Astrocyte of the cerebellum (primary cell): ENCODE measurements at regions not wholly inside any gene's neighbourhood (a gene's known extent, or its start where the extent isn't known, plus 50 kb on each side); places are given as distances from the start of the nearest gene placed in this dataset.

Experiments used
- DNase-seq: peaks from one replicate; pipeline ENCODE4 v3.0.0-alpha.2; 2011; ENCODE audit warnings: low read depth
- H3K4me3 ChIP-seq: 2 replicates; pipeline ENCODE4 v1.5.1; 2011; ENCODE audit warnings: mild to moderate bottlenecking, low read depth, low read length, moderate library complexity
- CTCF ChIP-seq: IDR thresholded peaks from 2 replicates; pipeline ENCODE4 v1.5.1; 2012; ENCODE audit warnings: low read length, low read depth, moderate library complexity, mild to moderate bottlenecking; ENCODE audit errors: missing control alignments
- in situ Hi-C: cut with HindIII; loops from 2 replicates; pipeline ENCODE4 v1.10.0; 2017; ENCODE audit warnings: low sequenced_read_pairs

GRCh38 chr13:74025369-74025768 lies 108.8 kb downstream of the KLF12 start:
- TF ChIP-seq CTCF: no peak
- DNase-seq: no peak
- in situ Hi-C loops: no loop called here

GRCh38 chr13:74024856-74025255 lies 109.3 kb downstream of the KLF12 start:
- H3K4me3 ChIP-seq: no peak overlapping the region
- no peak for TF ChIP-seq CTCF
- in situ Hi-C loops: no loop called here
- DNase-seq: no peak

More at GRCh38 chr13:74025369-74025768, 108.8 kb downstream of the KLF12 start:
- no peak overlapping the region for H3K4me3 ChIP-seq

GRCh38 chr13:74024314-74024713 lies 109.9 kb downstream of the KLF12 start:
- TF ChIP-seq CTCF: no peak
- no peak for DNase-seq
- in situ Hi-C loops: no loop called here

GRCh38 chr13:74023484-74023883 lies 110.7 kb downstream of the KLF12 start:
- no peak for DNase-seq
- H3K4me3 ChIP-seq: no peak overlapping the region
- TF ChIP-seq CTCF: no peak
- in situ Hi-C loops: no loop called here

More at GRCh38 chr13:74024314-74024713, 109.9 kb downstream of the KLF12 start:
- no peak overlapping the region for H3K4me3 ChIP-seq

- no peak overlapping the region for H3K4me3 ChIP-seq
- no peak for DNase-seq
- in situ Hi-C loops: no loop called here
- TF ChIP-seq CTCF: no peak
Measured at GRCh38 chr13:74021505-74021904, 112.7 kb downstream of the KLF12 start.

GRCh38 chr13:74018062-74018431 lies 116.2 kb downstream of the KLF12 start:
- TF ChIP-seq CTCF: no peak
- H3K4me3 ChIP-seq: no peak overlapping the region
- no peak for DNase-seq
- in situ Hi-C loops: no loop called here

GRCh38 chr13:74017301-74018061 lies 116.7 kb downstream of the KLF12 start:
- DNase-seq: no peak
- TF ChIP-seq CTCF: no peak
- in situ Hi-C loops: no loop called here
- H3K4me3 ChIP-seq: no peak overlapping the region
